ENCODE measurements at regions not wholly inside any gene's neighbourhood (a gene's known extent, or its start where the extent isn't known, plus 50 kb on each side); places are given as distances from the start of the nearest gene placed in this dataset.

DNA sequence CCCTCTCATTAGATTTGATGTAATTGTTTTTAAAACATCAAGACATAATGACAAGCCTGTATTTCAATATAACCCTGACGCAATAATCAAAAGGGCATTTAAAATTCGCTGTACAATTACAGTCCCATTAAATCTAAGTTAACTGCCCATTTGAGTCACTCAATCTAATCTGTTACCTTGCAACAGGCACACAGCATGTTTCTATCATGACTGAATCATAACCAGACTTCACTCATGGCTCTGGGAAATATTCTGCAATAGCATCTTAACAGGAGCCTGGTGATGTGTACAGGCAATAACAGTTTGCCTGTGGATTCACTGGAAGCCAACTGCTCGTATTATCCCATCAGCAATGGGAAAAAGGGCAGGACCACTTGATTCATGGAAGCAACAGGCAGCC lies 142.3 kb upstream of the NCKAP5 start:
- H3K36me3 ChIP-seq (ENCODE audit: control insufficient read depth, insufficient read depth, low read length), result no peaks in the 10 kb centered on the region
- H3K9me3 ChIP-seq (ENCODE audit: control insufficient read depth, low read length), result no peaks in the 10 kb centered on the region
- no peak overlapping the region for H3K4me3 ChIP-seq (ENCODE audit: low read length)
- no peaks in the 10 kb centered on the region for H3K27me3 ChIP-seq (ENCODE audit: control insufficient read depth, insufficient read depth, low read length)
- H3K9ac ChIP-seq (ENCODE audit: low read length), result no peak overlapping the region
- no peaks in the 10 kb centered on the region for H3K4me1 ChIP-seq (ENCODE audit: control insufficient read depth, insufficient read depth, low read length)

DNA sequence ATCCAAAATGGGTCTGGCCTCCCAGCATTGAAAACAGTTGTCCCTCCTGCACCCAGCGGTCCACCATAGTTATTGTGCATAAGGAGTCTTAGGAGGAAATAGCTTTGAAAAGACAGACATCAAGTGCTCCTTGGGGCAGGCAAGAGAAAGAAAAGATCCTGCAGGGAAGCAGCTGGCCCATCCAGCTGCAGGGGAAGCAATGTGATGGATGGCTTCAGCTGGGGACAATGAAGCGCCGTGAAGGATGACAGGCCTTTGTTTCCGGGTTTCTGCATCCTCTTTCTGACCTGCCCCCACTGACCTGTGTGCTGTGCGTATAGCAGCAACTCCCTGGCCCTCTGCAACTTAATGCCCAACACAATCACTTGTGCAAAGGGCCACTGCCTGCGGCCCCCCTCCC lies 142.9 kb upstream of the NCKAP5 start:
- Histone ChIP-seq H3K4me1 (ENCODE audit: control insufficient read depth, insufficient read depth, low read length) (no peaks in the 10 kb centered on the region), H3K27me3 (ENCODE audit: control insufficient read depth, insufficient read depth, low read length) (no peaks in the 10 kb centered on the region), H3K9ac (ENCODE audit: low read length) (no peak overlapping the region), H3K36me3 (ENCODE audit: control insufficient read depth, insufficient read depth, low read length) (no peaks in the 10 kb centered on the region), H3K4me3 (ENCODE audit: low read length) (no peak overlapping the region), H3K9me3 (ENCODE audit: control insufficient read depth, low read length) (no peaks in the 10 kb centered on the region)

DNA sequence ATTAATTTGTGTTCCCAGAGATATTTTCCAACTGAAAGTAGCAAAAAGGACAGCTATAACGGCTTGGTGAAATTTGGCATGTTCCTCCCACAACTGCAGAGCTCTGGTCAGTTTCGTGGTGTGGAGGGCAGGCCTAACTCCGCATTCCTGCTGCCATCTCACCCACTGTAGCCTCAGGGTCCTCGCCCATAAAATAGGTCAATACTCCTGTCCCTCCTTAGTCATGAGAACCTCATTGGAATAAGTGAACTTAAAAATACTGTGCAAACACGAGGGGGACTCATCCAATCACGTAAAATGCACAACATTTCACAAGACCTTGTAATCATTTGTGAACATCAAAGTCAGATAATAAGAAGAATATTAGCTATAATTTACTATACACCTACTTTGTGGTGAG lies 143.5 kb upstream of the NCKAP5 start:
- Histone ChIP-seq H3K4me1 (ENCODE audit: control insufficient read depth, insufficient read depth, low read length) (no peaks in the 10 kb centered on the region), H3K9me3 (ENCODE audit: control insufficient read depth, low read length) (no peaks in the 10 kb centered on the region), H3K9ac (ENCODE audit: low read length) (no peak overlapping the region), H3K4me3 (ENCODE audit: low read length) (no peak overlapping the region), H3K27me3 (ENCODE audit: control insufficient read depth, insufficient read depth, low read length) (no peaks in the 10 kb centered on the region), H3K36me3 (ENCODE audit: control insufficient read depth, insufficient read depth, low read length) (no peaks in the 10 kb centered on the region)

DNA sequence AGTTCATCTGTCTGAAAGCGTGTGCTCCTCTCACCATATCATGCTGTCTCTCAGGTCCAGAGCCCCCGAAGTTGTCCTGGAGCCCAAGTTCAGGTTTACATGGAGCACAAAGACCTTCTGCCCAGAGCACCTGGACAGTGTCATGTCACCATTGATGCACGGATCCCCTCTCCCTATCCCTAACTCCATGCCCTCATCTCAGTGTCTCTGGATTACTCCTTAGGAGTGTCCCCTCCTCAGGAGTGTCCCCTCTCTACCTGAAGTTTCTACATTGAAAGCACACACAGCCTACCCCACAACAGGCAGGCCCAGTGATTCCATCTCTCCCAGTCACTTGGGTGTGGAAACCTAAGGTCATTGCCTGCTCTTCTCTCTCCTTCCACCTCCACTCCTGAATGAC lies 144.1 kb upstream of the NCKAP5 start:
- Histone ChIP-seq H3K36me3 (ENCODE audit: control insufficient read depth, insufficient read depth, low read length) (no peaks in the 10 kb centered on the region), H3K9ac (ENCODE audit: low read length) (no peak overlapping the region), H3K4me1 (ENCODE audit: control insufficient read depth, insufficient read depth, low read length) (no peaks in the 10 kb centered on the region), H3K4me3 (ENCODE audit: low read length) (no peak overlapping the region), H3K9me3 (ENCODE audit: control insufficient read depth, low read length) (no peaks in the 10 kb centered on the region), H3K27me3 (ENCODE audit: control insufficient read depth, insufficient read depth, low read length) (no peaks in the 10 kb centered on the region)

DNA sequence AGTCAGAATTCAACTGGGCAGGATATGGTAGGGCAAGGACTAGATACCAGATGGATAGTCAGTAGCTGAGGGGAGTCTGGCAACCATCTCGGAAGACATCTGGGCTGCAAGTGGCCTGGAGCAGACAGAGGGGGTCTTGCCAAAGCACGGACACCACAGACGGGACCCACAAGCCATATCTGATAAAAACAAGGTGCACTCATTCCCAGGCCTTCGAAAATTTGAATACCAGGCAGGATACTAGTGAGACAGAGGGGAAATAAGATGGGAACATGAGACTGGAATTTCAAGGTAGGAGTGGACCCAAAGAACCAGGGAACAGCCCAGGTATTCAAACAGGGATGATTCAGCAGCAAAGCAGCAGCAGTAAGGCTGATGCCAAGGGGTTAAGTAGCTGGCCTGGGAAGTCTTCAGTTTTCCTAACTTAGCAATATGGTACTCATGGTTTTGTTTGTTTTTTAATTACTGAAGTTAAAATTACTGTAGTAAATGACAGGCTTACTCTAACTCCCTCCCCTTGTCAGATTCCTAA lies 144.9 kb upstream of the NCKAP5 start:
- Histone ChIP-seq H3K4me3 (ENCODE audit: low read length) (no peak overlapping the region), H3K27me3 (ENCODE audit: control insufficient read depth, insufficient read depth, low read length) (no peaks in the 10 kb centered on the region), H3K4me1 (ENCODE audit: control insufficient read depth, insufficient read depth, low read length) (no peaks in the 10 kb centered on the region), H3K9ac (ENCODE audit: low read length) (no peak overlapping the region), H3K36me3 (ENCODE audit: control insufficient read depth, insufficient read depth, low read length) (no peaks in the 10 kb centered on the region), H3K9me3 (ENCODE audit: control insufficient read depth, low read length) (no peaks in the 10 kb centered on the region)

DNA sequence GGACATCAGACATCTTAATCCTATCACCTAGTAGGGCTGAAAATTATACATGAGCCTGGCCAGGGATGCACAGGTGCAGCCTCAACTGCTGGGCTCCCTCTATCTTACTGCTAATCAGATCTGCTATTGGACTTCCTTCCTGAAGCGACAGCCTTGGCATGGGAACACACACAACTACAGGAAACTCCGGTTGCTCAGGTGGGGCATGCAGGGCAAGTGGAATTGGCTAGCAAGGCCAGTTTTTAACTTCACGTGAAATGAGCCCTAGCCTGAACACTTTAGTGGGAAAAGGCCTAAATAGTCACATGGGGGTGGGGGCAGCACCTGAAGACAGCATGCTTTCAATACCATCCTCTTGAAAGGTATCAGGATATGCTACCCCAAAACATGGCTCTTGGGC lies 147.9 kb upstream of the NCKAP5 start:
- Histone ChIP-seq H3K36me3 (ENCODE audit: control insufficient read depth, insufficient read depth, low read length) (no peaks in the 10 kb centered on the region), H3K4me1 (ENCODE audit: control insufficient read depth, insufficient read depth, low read length) (no peaks in the 10 kb centered on the region), H3K4me3 (ENCODE audit: low read length) (no peak overlapping the region), H3K27me3 (ENCODE audit: control insufficient read depth, insufficient read depth, low read length) (no peaks in the 10 kb centered on the region), H3K9me3 (ENCODE audit: control insufficient read depth, low read length) (no peaks in the 10 kb centered on the region), H3K9ac (ENCODE audit: low read length) (no peak overlapping the region)

DNA sequence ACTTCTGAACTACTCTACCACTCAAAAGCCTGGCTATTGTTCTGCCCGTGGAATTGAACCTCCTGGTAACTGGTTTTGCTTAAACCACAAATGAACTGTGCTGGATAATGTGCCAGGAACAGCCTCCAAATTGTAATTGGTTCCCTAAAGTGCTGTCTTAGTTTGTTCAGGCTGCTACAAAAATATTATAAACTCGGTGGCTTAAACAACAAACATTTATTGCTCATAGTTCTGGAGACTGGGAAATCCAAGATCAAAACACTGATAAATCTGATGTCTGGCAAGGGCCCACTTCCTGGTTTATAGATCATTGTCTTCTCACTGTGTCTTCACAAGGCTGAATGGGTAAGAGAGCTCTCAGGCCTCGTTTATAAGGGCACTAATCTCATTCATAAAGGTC lies 149.2 kb upstream of the NCKAP5 start:
- no peaks in the 10 kb centered on the region for H3K27me3 ChIP-seq (ENCODE audit: control insufficient read depth, insufficient read depth, low read length)
- H3K9ac ChIP-seq (ENCODE audit: low read length), result no peak overlapping the region
- no peaks in the 10 kb centered on the region for H3K9me3 ChIP-seq (ENCODE audit: control insufficient read depth, low read length)
- no peaks in the 10 kb centered on the region for H3K36me3 ChIP-seq (ENCODE audit: control insufficient read depth, insufficient read depth, low read length)
- no peaks in the 10 kb centered on the region for H3K4me1 ChIP-seq (ENCODE audit: control insufficient read depth, insufficient read depth, low read length)
- H3K4me3 ChIP-seq (ENCODE audit: low read length), result no peak overlapping the region

DNA sequence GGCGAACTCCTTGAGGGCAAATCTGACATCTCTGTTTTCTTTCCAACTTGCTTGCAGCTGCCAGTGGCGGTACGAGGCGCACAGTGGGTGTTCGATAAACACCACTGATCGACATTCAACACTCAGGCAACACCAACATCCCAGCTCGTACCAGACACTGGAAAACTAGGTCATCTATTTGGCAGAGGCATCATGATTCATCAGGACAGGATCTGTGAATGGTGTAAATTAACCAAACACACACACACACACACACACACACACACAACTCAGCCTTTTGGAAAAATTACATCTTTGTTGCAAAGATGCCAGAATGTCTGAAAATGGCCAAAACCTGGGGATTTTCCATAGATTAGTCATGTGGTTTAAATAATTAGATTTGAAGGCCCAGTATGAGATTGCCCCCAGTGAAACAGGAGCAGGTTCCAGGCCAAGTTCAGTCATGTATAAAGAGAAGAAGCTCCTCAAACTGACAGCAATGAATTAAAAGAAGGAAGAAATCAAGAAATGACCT lies 150.5 kb upstream of the NCKAP5 start:
- Histone ChIP-seq H3K9ac (ENCODE audit: low read length) (no peak overlapping the region), H3K36me3 (ENCODE audit: control insufficient read depth, insufficient read depth, low read length) (no peaks in the 10 kb centered on the region), H3K27me3 (ENCODE audit: control insufficient read depth, insufficient read depth, low read length) (no peaks in the 10 kb centered on the region), H3K9me3 (ENCODE audit: control insufficient read depth, low read length) (no peaks in the 10 kb centered on the region), H3K4me1 (ENCODE audit: control insufficient read depth, insufficient read depth, low read length) (no peaks in the 10 kb centered on the region), H3K4me3 (ENCODE audit: low read length) (no peak overlapping the region)

DNA sequence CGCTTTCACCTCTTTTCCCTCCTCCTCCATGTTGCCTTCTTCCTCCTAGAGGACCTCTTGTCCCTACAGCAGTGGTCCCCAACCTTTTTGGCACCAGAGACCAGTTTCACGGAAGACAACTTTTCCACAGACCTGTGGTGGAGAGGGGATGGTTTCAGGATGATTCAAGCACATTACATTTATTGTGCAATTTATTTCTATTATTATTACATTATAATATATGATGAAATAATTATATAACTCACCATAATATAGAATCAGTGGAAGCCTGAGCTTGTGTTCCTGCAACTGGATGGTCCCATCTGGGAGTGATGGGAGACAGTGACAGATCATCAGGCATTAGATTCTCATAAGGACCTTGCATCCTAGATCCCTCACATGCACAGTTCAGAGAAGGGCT lies 152.2 kb upstream of the NCKAP5 start:
- Histone ChIP-seq H3K36me3 (ENCODE audit: control insufficient read depth, insufficient read depth, low read length) (no peaks in the 10 kb centered on the region), H3K27me3 (ENCODE audit: control insufficient read depth, insufficient read depth, low read length) (no peaks in the 10 kb centered on the region), H3K4me3 (ENCODE audit: low read length) (no peak overlapping the region), H3K4me1 (ENCODE audit: control insufficient read depth, insufficient read depth, low read length) (no peaks in the 10 kb centered on the region), H3K9me3 (ENCODE audit: control insufficient read depth, low read length) (no peaks in the 10 kb centered on the region), H3K9ac (ENCODE audit: low read length) (no peak overlapping the region)

DNA sequence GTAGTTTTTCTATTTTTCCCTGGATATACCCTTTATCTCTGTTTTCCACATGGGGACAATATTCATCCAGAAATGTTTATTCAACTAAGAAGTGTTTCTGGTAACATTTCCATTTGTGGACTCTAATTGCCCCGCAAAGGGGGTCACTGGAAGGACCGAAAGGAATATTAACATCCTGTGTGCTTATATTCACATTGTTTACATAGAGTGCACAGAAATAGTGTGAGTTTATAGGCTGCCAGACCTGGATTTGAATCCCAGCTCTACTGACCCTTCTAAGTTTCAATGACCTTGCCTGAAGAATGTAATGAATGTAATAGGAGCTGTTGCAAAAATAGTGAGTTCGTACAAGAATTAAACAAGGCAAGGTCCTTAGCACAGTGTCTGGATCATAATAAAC lies 152.9 kb upstream of the NCKAP5 start:
- Histone ChIP-seq H3K27me3 (ENCODE audit: control insufficient read depth, insufficient read depth, low read length) (no peaks in the 10 kb centered on the region), H3K4me3 (ENCODE audit: low read length) (no peak overlapping the region), H3K9me3 (ENCODE audit: control insufficient read depth, low read length) (no peaks in the 10 kb centered on the region), H3K36me3 (ENCODE audit: control insufficient read depth, insufficient read depth, low read length) (no peaks in the 10 kb centered on the region), H3K4me1 (ENCODE audit: control insufficient read depth, insufficient read depth, low read length) (no peaks in the 10 kb centered on the region), H3K9ac (ENCODE audit: low read length) (no peak overlapping the region)

DNA sequence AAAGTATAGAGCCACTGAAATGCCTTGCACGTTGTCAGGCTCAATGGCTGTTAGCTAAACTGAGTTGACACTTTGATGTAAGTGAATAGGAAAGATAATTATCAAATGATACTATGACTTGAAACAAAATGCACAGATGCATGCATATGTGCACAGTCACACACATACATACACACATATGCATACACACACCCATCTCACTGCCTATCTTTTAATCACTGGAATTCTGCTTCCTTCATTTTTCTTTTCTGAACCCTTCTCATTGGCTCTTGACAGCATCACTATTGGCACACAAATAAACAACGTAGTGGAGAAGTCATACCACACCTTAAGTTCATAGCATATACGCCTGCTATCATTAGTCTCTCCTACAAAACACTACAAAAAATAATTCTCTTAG lies 154.9 kb upstream of the NCKAP5 start:
- Histone ChIP-seq H3K9me3 (ENCODE audit: control insufficient read depth, low read length) (no peaks in the 10 kb centered on the region), H3K27me3 (ENCODE audit: control insufficient read depth, insufficient read depth, low read length) (no peaks in the 10 kb centered on the region), H3K36me3 (ENCODE audit: control insufficient read depth, insufficient read depth, low read length) (no peaks in the 10 kb centered on the region), H3K4me3 (ENCODE audit: low read length) (no peak overlapping the region), H3K4me1 (ENCODE audit: control insufficient read depth, insufficient read depth, low read length) (no peaks in the 10 kb centered on the region), H3K9ac (ENCODE audit: low read length) (no peak overlapping the region)

DNA sequence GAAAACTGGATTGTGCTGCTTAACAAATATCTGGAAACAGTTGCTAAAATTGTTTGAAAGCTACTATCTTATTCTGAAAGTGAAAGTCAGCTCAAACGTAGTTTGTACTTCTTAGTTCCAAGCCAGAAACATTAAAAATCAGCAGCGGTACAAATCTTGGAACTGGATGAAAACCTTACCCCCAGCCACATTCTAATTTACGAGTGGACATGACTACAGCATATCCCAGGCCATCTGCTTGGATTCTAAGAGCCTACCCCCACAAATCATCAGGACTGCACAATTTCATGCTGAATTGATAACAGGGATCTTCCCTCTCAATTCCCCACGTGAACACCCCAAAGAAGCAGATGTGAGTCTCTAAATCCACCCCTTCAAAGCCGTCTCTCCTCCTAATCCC lies 158.7 kb upstream of the NCKAP5 start:
- H3K4me3 ChIP-seq (ENCODE audit: low read length), result no peak overlapping the region
- H3K36me3 ChIP-seq (ENCODE audit: control insufficient read depth, insufficient read depth, low read length), result no peaks in the 10 kb centered on the region
- no peaks in the 10 kb centered on the region for H3K4me1 ChIP-seq (ENCODE audit: control insufficient read depth, insufficient read depth, low read length)
- H3K27me3 ChIP-seq (ENCODE audit: control insufficient read depth, insufficient read depth, low read length), result no peaks in the 10 kb centered on the region
- H3K9me3 ChIP-seq (ENCODE audit: control insufficient read depth, low read length), result no peaks in the 10 kb centered on the region
- no peak overlapping the region for H3K9ac ChIP-seq (ENCODE audit: low read length)

DNA sequence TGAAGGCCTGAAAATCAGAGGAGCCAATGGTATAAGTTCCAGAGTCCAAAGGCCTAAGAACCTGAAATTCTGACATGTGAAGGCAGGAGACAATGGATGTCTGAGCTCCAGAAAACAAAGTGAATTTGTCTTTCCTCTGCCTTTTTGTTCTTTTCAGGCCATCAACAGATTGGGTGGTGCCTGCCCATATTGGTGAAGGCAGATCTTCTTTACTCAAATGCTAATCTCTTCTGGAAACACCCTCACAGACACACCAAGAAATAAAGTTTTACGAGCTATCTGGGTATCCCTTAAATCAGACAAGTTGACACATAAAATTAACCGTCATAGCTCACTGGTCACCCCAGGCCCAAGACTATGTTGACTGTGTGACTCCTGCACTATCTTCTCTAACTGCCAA lies 163.8 kb upstream of the NCKAP5 start:
- Histone ChIP-seq H3K9me3 (ENCODE audit: control insufficient read depth, low read length) (no peaks in the 10 kb centered on the region), H3K4me1 (ENCODE audit: control insufficient read depth, insufficient read depth, low read length) (no peaks in the 10 kb centered on the region), H3K27me3 (ENCODE audit: control insufficient read depth, insufficient read depth, low read length) (no peaks in the 10 kb centered on the region), H3K9ac (ENCODE audit: low read length) (no peak overlapping the region), H3K4me3 (ENCODE audit: low read length) (no peak overlapping the region), H3K36me3 (ENCODE audit: control insufficient read depth, insufficient read depth, low read length) (no peaks in the 10 kb centered on the region)
